RWPE1 (cell line): ENCODE measurements at regions not wholly inside any gene's neighbourhood (a gene's known extent, or its start where the extent isn't known, plus 50 kb on each side); places are given as distances from the start of the nearest gene placed in this dataset.
"Not testable (repeated sequence)": the region's sequence is repeated elsewhere in the genome, so short reads cannot be mapped to it uniquely, and the experiment has no call there.

Experiments
- CTCF ChIA-PET: fragments of 350-600 bp; sonication (Branson Sonifier 250); formaldehyde crosslinking; extraction: SDS; loops from one replicate; lab custom pipeline; 2021; lab: Yijun Ruan, JAX
- POLR2A ChIA-PET: fragments of 400-600 bp; formaldehyde crosslinking; extraction: SDS; loops from one replicate; lab custom pipeline; 2020; ENCODE audit warnings: antibody characterized with exemption; ENCODE audit not compliant: low non-redundant PET; lab: Yijun Ruan, JAX
- DNase-seq: peaks from one replicate; pipeline ENCODE4 v3.0.0; 2012; ENCODE audit warnings: low spot score
- H3K27ac ChIP-seq: fragments of 450-650 bp; 2 replicates; pipeline ENCODE4 v1.5.1; 2017
- TF ChIP-seq, protein P1 (sequence below): fragments of 450-650 bp; conservative IDR thresholded peaks from 2 replicates; pipeline ENCODE4 v1.5.1; 2017; ENCODE audit warnings: low read depth, mild to moderate bottlenecking

GRCh38 chr6:11458509-11458908 is 79.0 kb upstream of the TMEM170B start:
- TF ChIP-seq, protein P1, sequence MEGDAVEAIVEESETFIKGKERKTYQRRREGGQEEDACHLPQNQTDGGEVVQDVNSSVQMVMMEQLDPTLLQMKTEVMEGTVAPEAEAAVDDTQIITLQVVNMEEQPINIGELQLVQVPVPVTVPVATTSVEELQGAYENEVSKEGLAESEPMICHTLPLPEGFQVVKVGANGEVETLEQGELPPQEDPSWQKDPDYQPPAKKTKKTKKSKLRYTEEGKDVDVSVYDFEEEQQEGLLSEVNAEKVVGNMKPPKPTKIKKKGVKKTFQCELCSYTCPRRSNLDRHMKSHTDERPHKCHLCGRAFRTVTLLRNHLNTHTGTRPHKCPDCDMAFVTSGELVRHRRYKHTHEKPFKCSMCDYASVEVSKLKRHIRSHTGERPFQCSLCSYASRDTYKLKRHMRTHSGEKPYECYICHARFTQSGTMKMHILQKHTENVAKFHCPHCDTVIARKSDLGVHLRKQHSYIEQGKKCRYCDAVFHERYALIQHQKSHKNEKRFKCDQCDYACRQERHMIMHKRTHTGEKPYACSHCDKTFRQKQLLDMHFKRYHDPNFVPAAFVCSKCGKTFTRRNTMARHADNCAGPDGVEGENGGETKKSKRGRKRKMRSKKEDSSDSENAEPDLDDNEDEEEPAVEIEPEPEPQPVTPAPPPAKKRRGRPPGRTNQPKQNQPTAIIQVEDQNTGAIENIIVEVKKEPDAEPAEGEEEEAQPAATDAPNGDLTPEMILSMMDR = no peak
- DNase-seq = no peak
- ChIA-PET CTCF (interaction anchor here (0.6 kb wide), 1 partner anchor 39 kb away, joined by 3 read pairs; no protein-coding TSS in a partner anchor), POLR2A (no interaction called here)
- no peak overlapping the region for H3K27ac ChIP-seq

- CTCF ChIA-PET, POLR2A ChIA-PET, H3K27ac ChIP-seq, DNase-seq: not testable (repeated sequence)
Measured at GRCh38 chr6:11457422-11457821, 80.1 kb upstream of the TMEM170B start.

GRCh38 chr6:11452106-11452505 is 85.4 kb upstream of the TMEM170B start:
- CTCF ChIA-PET, POLR2A ChIA-PET, DNase-seq, H3K27ac ChIP-seq: not testable (repeated sequence)

GRCh38 chr6:11450037-11450436 is 87.5 kb upstream of the TMEM170B start:
- CTCF ChIA-PET = interaction anchor here (0.6 kb wide), 2 partner anchors 69 to 796 kb away, joined by 3 to 5 read pairs; no protein-coding TSS in a partner anchor
- DNase-seq = no peak
- H3K27ac ChIP-seq = no peak overlapping the region
- TF ChIP-seq, protein P1 = no peak
- POLR2A ChIA-PET = no interaction called here

- TF ChIP-seq, protein P1 = no peak
- H3K27ac ChIP-seq = no peak overlapping the region
- DNase-seq = no peak
- CTCF ChIA-PET = no interaction called here
- POLR2A ChIA-PET = no interaction called here
Measured at GRCh38 chr6:11449408-11449807, 88.1 kb upstream of the TMEM170B start.

DNA sequence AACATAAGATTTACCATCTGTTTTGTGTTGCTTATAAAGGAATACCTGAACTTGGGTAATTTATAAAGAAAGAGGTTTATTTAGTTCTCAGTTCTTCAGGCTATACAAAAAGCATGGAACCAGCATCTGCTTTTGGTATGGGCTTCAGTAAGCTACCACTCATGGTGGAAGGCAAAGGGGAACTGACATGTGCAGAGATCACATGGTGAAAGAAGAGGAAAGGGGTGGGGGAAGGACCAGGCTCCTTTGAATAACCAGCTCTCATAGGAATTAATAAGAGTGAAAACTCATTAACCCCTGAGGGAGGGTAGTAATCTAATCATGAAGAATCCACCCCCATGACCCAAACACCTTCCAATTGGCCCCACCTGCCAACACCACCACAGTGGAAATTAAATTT is 89.5 kb upstream of the TMEM170B start:
- CTCF ChIA-PET = no interaction called here
- TF ChIP-seq, protein P1 = no peak

DNA sequence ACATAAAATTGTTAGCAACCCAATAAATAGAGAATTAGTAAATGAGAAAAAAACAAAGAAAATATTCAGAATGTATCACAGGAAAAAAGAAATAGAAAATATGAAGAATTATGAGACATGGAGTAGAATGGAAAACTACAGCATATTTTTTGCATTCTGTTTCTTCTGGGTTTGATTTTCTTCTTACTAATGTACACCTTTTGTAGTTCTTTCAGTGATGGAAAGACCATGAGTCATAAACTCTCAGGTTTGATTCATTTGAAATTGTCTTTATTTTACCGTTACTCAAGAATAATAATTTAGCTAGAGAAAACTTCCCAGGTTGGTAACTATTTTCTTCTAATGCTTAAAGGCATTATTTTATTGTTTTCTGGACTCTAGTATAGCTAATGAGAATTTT is 90.3 kb upstream of the TMEM170B start:
- CTCF ChIA-PET = interaction anchor here (0.7 kb wide), 1 partner anchor 144 kb away, joined by 3 read pairs; no protein-coding TSS in a partner anchor
- no peak overlapping the region for H3K27ac ChIP-seq
- no peak for DNase-seq
- POLR2A ChIA-PET = no interaction called here
- TF ChIP-seq, protein P1 = no peak

More for the DNA sequence above, 89.5 kb upstream of the TMEM170B start:
- no peak for DNase-seq
- POLR2A ChIA-PET = no interaction called here
- no peak overlapping the region for H3K27ac ChIP-seq

- POLR2A ChIA-PET = no interaction called here
- H3K27ac ChIP-seq = no peak overlapping the region
- CTCF ChIA-PET = interaction anchor here (0.7 to 0.9 kb wide), 2 partner anchors 17 to 184 kb away, joined by 3 read pairs; no protein-coding TSS in a partner anchor
- TF ChIP-seq, protein P1 = no peak
- no peak for DNase-seq
Measured at GRCh38 chr6:11445146-11445545, 92.4 kb upstream of the TMEM170B start.

- CTCF ChIA-PET = not testable (repeated sequence)
Measured at GRCh38 chr6:11443125-11443524, 94.4 kb upstream of the TMEM170B start.

More at GRCh38 chr6:11443125-11443524, 94.4 kb upstream of the TMEM170B start:
- H3K27ac ChIP-seq, POLR2A ChIA-PET, DNase-seq: not testable (repeated sequence)
